CD4-positive, alpha-beta T cell treated with Interleukin-21 for 1 hour (primary cell): ENCODE measurements at regions not wholly inside any gene's neighbourhood (a gene's known extent, or its start where the extent isn't known, plus 50 kb on each side); places are given as distances from the start of the nearest gene placed in this dataset.
"Not testable (repeated sequence)": the region's sequence is repeated elsewhere in the genome, so short reads cannot be mapped to it uniquely, and the experiment has no call there.

Experiments
- DNase-seq: peaks from one replicate; pipeline ENCODE4 v3.0.0-alpha.2; 2020

GRCh38 chr4:26048378-26048882, 134.4 kb downstream of the SMIM20 start:
- DNase-seq: no peak

GRCh38 chr4:26048950-26049349, 134.9 kb downstream of the SMIM20 start:
- no peak for DNase-seq

GRCh38 chr4:26049447-26049846, 135.4 kb downstream of the SMIM20 start:
- DNase-seq: no peak

DNA sequence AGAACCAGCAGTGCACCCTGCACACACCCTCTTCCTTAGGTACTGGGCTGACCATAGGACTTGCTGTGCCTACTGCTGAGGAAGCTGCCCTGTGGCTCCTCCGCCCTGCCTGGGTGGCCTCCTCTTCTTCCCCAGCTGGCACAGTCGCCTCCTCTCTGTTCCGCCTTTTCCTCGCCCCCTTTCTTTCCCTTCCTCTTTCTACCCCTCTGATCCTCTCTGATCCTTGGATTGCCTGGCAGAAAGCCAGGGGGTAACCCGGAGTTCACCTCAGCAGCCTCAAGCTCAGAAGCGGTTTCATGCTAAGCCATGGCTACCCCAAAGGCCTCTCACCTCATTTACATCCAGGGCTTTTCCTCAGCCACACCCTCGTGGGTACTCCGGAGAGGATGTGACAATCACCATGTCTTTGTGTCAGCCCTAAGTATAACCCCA, 136.2 kb downstream of the SMIM20 start:
- DNase-seq: no peak

GRCh38 chr4:26050671-26051070, 136.7 kb downstream of the SMIM20 start:
- DNase-seq: no peak

GRCh38 chr4:26051240-26051639, 137.2 kb downstream of the SMIM20 start:
- DNase-seq: no peak

DNA sequence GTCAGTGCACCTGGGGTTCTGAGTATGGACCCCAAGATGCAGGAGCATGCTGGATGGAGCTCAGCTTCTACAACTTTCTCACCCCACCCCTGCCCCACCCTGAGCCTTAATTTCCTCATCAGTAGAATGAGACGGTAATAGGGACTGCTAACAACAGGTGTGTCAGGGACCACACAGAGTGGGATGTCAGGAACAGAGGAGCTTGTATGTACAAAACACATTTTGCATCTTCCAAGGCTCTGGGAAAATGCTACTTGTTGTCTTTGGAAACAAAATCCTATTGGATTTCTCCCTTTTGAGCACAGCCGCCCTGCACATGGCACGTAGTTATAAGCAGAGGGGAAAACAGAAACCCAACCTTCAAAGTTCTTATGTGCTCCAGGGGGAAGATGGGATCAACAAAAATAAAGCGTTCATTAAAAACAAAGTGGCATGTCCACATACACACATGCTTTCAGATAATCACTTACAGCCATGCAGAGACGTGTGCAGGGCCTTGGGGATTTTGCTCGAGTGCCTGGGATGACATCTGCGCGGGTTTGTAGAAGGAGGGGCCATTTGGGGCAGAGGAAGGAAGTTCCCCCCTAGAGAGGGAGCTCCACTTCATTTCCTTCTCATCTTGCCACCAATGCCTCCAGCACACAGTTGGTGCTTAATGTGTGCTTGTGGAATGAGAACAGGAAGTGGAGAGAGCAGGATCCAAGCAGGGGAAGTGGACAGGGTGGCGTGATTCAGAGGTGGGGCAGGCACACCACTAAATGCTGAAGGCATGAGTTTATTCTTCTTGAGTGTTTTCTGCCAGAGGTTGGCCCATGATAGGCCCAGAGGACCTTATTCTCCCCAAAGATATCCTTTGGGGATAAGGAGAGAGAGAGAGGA, 138.9 kb downstream of the SMIM20 start:
- DNase-seq: no peak

- DNase-seq: no peak
Observed at GRCh38 chr4:26053761-26054160, 139.7 kb downstream of the SMIM20 start.

GRCh38 chr4:26055855-26056254, 141.8 kb downstream of the SMIM20 start:
- DNase-seq: no peak

DNA sequence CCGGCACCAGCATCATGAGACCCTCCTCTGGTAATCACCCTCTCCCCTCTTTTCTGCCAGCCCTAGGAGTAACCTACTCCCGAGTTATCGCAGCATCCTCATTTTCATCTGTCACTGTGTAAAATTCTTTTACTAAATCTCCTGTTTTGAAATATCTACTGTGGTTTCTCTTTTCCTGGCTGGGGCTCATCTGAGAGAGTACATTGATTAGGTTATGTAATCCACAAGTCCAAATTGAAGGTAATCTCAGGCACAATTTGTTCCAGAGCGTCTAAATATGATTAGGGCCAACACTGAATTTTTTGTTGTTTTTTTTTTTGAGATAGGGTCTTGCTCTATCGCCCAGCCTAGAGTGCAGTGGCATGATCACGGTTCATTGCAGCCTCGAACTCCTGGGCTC, 142.4 kb downstream of the SMIM20 start:
- DNase-seq: no peak

- not testable (repeated sequence) for DNase-seq
Observed at GRCh38 chr4:26057839-26058238, 143.8 kb downstream of the SMIM20 start.

- DNase-seq: no peak
Observed at GRCh38 chr4:26058537-26058936, 144.5 kb downstream of the SMIM20 start.

DNA sequence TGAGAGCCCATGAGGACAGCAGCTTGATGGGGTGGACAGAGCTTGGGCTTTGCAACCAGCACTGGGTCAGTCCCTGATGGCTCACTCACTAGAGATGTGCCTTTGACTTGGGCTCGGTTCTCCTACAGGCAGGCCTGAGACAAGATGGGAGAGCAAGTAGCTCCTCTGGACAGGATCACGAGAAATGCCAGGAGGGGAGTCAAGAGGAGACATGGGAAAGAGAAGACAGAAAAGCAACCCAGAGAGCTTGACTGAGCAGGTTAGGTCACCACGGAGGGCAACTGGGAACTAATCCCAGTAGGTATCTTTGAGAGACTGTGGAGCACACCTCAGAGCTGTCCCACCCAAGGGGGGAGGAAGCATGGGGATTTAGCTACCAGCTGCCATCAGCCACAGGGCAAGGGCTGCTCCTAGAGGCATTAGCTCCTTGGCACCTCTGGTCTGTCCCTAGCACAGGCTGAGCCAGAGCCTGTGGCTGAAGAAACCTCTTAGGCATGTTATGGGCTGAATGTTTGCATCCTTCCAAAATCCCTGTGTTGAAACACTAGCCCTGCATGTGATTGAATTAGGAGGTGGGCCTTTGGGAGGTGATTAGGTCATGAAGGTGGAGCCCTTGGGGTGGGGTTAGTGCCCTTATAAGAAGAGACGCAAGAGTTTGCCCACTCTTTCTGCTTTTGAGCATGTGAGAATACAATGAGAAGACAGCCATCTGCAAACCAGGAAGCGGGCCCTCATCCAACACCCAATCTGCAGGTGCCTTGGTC, 145.6 kb downstream of the SMIM20 start:
- no peak for DNase-seq

DNA sequence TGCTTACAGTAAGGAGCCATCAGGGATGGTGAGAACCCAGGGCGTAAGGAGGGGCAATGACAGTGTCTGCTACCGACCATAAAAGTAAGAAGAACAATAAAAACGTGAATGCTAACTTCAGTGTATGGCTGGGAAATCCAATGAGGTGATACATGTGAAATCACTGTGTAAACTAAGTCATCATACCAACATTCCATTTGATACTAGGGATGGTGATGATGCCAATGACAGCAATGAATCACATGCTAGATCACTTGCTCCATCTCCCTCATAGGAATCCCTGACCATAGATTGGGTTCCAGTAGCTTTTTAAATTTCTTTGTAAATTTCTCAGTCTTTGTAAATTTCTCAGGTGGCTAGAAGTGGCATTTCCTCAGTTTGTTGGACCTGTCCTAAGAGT, 146.3 kb downstream of the SMIM20 start:
- no peak for DNase-seq

- DNase-seq: peak; percentile 43
Observed at GRCh38 chr4:26061248-26061986, 147.4 kb downstream of the SMIM20 start.

- no peak for DNase-seq
Observed at GRCh38 chr4:26062215-26062614, 148.2 kb downstream of the SMIM20 start.

GRCh38 chr4:26064009-26064408, 150.0 kb downstream of the SMIM20 start:
- DNase-seq: not testable (repeated sequence)

- DNase-seq: no peak
Observed at GRCh38 chr4:26065833-26066232, 151.8 kb downstream of the SMIM20 start.

- no peak for DNase-seq
Observed at GRCh38 chr4:26067035-26067434, 153.0 kb downstream of the SMIM20 start.

- DNase-seq: no peak
Observed at GRCh38 chr4:26069218-26069617, 155.2 kb downstream of the SMIM20 start.

DNA sequence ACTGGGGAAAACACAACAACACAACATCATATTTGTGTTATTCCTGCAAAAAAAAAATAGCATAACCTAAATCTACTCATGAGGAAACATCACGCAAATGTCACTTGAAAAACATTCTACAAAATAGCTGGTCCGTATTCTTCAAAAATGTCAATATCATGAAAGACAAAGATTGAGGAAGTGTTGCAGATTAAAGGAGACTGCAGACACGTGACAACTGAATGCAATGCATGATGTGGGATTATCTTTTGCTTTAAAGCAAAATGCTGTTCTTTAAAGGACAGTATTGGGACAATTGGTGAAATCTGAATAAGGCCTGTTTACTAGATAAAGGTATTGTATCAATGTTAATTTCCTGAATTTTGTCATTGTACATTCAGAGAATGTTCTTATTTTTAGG, 157.7 kb downstream of the SMIM20 start:
- DNase-seq: no peak

DNA sequence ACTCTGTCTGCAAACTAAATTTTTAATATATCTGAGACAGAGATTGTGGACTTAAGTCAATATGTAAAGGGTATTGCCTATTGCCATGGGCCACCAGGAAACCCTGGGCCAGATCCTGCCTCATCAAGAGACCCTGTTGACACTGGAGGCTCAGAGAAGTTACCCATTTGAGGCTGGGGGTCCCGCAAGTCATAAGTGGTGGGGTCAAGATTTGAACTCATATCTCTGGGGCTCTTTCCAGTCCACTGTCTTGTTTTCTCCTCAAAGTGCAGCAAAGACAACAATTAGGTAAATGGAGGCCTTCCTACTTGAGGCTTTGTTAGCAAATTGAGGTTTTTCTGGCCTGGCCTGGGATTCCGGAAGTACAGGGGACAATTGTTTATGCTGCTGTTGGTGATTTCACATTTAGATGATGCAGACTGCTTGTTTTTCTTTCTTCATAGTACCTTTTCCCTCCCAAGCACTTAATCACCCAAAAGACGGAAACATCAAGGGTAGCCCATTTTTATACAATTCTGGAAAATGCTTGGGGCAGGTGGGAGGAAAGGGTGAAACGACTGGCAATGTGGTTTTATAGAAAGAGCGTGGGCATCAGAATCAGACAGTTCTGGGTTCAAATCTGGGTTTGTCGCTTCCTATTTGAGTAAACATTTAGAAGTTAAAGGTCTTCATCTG, 160.0 kb downstream of the SMIM20 start:
- no peak for DNase-seq
